ENCODE measurements at regions not wholly inside any gene's neighbourhood (a gene's known extent, or its start where the extent isn't known, plus 50 kb on each side); places are given as distances from the start of the nearest gene placed in this dataset.
"Not testable (repeated sequence)": the region's sequence is repeated elsewhere in the genome, so short reads cannot be mapped to it uniquely, and the experiment has no call there.

DNA sequence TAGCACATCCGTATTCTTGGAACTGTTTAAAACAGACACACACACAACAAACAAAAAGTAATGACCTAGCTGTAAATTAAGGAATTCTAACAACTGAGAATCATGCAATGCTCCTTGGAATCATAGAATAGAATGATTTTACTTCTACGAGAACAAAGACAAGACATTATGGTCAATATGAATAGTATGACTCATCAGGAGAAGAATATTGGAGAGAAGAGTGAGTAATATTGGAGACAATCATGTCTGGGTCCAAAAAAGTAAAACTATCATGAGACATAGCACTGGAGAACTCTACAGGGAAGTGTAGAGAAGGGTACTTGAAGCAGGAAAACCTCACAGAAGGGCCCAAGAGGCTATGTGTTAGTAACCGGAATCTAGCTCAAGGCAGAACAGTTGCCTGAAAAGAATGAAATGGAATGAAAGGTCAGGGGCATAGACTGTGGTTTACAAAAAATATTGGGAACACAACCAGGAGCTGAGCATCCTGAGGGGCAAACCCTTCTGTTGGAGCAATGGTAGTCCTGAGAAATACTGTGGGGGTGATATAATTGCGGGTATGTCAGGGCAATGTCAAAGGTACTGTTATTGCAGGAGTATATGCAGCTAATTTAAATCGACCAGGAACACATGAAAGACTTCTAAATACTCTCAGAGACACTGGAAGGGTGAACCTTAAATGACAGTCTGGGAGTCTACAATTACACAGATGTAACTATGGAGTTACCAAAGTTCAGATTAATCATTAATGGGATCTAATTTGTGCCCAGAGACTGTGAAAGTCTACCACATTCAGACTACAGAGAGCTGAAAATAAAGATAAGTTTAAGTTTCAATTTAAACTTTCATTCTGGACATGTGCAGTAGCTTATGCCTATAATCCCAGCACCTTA, 201.2 kb downstream of the BCHE start:
- no peak for DNase-seq (ENCODE audit: low spot score)

DNA sequence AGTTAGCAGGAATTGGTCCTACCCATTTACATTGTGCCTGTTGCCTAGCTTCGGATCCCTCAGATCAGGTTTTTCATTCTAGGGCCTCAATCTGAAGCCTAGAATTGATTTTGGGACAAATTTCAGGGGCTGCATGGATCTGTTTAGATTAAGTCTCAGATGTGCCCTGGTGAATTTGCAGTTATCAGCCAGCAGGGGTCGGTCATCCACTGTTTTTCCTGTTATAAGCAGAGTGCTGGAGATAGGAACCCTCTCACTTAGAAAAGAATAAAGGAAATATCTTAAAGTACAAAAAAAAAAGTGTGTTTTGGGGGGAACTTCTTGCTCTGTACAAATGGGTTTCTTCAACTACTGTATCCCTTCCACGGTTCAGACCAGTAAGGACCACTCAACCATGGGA, 212.5 kb downstream of the BCHE start:
- no peak for DNase-seq (ENCODE audit: low spot score)

DNA sequence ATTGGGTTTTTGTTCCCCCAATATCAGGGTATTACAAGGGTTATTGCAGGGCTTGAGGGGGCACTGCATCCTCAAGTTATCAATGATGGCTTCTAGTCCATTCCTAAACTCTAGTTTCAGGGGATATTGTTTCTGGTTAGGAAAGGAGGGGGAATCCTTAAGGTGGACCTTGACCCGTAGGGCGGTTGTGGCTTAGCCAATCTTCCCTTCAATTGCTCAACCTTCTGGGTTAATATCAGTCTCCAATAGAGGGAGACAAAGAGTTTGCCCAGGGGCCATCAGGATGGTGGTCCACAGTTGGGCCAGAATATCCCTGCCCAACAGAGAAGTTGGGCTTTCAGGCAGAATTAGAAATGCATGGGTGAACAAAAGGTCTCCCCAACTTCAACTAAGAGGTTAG, 214.9 kb downstream of the BCHE start:
- no peak for DNase-seq (ENCODE audit: low spot score)

DNA sequence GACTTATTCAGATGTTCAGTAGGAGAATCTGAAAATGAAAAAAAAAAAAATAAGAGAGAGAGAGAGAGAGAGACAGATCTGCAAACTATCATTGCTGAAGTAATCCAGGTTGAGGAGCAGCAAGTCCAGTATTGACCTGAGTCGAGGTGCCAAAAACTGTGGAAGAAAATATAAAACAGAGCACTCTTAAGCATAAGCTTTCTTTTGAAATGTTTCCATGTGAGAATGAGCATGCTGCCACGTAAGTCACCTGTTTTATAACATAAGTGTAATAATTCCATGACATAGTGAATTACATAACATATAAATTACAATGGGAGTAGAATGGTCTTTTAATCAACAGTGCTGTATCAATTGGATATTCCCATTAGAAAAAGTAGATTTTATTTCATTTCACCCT, 218.2 kb downstream of the BCHE start:
- DNase-seq (ENCODE audit: low spot score) = no peak

DNA sequence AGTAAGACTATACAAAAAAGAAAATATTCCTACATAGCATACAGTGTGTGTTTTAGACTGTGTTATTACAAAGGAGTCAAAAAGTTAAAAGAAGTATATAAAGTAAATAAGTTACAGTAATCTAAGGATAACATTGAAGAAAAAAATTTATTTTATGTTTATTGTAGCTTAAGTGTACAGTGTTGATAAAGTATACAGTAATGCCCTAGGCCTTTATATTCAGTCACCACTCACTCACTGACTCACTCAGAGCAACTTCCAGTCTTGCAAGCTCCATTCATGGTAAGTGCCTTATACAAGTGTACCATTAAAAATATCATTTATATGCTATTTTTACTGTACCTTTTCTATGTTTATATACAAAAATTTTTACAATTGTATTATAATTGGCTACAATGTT, 220.1 kb downstream of the BCHE start:
- no peak for DNase-seq (ENCODE audit: low spot score)

DNA sequence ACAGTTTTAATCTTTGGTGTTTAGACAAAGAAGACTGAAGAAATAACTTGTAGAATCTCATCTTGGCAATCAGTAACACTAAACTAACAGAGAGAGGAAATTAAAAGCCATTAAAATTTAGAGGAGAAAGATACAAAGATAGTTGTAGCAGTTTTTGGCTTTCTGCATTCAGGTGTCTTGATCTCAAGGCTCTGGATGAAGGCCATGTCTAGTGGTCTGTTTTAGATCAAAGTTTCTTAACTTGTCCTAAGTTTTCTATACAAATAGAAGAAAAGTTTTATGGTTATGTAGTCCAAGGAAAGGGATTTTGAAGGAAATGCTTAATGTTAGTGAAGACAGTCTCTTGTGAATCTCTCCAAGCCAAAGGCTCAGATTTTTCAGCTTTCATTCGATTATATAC, 222.9 kb downstream of the BCHE start:
- DNase-seq (ENCODE audit: low spot score) = no peak

DNA sequence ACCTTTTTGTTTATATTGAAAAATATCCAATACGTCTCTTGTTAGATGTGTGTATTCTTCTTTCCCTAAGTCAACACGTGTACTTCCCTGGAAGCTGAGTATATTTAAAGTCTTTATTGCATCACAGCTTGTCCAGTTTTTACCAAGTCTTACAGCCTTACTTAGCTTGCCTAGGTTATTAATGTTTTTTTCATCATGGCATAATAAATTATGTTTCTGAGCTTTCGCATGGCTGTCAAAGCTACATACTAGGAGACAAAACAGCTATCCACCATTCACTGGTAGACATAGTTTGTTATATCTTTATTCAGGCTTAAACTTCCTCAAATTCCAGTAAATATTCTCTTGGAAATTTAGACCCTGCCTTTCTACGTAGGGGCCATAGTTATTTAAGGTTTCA, 224.2 kb downstream of the BCHE start:
- no peak for DNase-seq (ENCODE audit: low spot score)

DNA sequence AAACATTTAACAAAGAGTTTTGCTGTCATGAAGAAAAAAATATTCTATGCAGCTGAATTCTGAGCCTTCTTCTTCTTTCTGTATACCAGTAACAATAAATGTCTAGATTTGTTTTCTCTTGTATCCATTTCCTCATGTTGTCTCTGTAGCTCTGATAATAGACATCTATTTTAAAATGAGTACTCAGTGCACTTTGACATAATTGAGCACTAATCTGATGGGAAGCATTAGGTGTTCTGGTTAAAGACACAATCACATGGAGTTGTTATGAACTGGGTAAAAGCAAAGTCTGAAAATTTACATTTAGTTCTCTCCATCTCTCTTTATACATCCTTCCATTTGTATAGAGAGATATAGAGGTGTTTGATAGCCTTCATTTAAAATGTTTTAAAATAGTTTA, 230.0 kb downstream of the BCHE start:
- no peak for DNase-seq (ENCODE audit: low spot score)

DNA sequence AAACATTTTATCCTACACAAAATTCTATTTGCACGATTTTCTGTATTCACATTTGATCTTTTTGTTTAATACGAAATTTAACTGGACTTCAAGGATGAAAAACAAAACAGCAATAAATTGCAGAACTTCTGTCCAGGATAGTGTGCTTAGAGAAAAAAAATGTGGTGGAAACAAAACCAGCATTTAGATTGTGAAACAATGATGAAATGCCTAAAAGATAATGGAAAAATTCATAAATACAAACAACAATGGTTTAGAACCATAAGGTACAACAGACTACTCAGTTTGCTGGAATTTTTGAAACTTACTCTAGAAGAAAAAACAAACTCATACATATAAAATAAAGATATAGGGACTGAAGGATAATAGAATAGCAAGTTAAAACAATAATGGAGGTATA, 234.0 kb downstream of the BCHE start:
- DNase-seq (ENCODE audit: low spot score) = no peak

DNA sequence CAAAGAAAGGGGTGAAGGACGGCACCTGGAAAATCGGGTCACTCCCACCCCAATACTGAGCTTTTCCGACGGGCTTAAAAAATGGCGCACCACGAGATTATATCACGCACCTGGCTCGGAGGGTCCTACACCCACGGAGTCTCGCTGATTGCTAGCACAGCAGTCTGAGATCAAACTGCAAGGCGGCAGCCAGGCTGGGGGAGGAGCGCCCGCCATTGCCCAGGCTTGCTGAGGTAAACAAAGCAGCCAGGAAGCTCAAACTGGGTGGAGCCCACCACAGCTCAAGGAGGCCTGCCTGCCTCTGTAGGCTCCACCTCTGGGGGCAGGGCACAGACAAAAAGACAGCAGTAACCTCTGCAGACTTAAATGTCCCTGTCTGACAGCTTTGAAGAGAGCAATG, 264.7 kb downstream of the BCHE start:
- DNase-seq (ENCODE audit: low spot score) = not testable (repeated sequence)

DNA sequence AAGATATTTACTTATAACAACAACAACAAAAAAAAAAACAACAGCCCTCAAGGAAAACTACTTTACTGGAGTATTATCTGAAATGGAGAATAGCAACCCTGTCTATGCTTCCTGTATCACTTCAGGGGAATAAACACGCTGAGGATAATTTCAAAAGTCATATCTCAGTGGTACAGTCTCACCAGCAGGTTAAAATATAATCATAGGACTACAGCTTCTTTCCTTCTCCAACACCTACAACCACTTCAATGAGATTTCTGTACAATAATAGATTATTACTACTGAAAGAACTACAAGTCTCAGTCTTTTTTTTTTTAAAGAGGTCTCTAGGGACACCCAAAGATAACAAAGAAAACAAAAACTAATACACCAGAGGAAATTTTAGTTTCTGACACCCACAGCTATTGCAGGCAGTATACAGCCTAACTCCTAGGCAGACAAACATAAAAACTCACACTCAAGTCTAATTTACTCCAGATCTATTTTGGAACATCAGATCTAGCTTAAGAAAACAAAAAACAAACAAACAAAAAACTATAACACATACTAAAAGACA, 268.2 kb downstream of the BCHE start:
- no peak for DNase-seq (ENCODE audit: low spot score)

DNA sequence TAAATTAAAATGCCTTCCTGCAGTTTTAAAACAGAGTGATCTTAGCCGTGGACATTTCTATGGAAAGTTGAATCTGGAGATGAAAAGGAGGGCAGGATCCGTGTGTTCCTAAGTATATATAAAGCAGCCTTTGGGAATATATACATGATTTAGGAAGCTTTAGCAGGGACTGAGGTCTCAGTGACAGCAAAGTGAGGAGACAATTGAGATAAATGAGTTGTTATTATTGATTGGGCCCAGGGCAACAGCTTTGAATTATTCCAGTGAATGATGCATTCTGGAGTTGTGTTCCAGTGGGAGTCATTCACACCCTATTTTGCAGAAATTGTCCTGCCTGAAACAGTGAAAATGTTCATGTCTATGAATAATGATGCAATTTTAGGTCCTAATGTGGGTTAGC, 281.4 kb downstream of the BCHE start:
- DNase-seq (ENCODE audit: low spot score) = no peak

DNA sequence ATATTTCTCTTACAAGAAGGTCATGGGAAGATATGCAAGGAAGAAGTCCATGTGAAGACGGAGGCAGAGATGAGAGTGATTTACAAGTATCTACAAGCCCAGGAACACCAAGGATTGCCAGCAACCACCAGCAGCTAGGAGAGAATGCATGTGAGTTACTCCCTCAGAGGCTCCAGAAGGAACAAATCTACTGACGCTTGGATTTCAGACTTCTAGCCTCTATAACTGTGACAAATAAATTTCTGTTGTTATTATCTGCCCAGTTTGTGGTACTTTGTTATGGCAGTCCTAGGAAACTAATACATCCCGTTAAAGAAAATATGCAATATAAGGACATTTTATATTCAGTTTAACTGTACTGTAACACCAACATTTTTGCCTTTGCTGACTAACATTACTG, 283.9 kb downstream of the BCHE start:
- no peak for DNase-seq (ENCODE audit: low spot score)

DNA sequence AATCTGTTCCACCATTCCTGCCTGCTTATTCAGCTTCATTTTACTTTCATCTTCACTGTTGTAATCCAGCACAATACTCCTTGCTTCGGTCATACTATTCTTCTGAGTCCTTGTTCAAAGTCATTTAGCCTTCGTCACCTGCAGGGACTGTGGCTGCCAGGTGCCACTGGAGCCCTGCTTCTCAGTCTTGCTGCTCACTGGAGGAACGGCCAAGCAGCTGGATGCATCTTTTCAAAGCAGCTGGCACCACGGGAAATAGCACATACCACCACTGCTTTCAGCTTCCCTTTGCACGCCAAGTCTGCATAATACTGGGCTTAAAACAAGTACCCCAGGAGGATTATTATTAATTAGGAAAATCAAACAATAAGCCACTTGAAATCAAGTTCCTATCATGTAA, 287.6 kb downstream of the BCHE start:
- DNase-seq (ENCODE audit: low spot score) = no peak

DNA sequence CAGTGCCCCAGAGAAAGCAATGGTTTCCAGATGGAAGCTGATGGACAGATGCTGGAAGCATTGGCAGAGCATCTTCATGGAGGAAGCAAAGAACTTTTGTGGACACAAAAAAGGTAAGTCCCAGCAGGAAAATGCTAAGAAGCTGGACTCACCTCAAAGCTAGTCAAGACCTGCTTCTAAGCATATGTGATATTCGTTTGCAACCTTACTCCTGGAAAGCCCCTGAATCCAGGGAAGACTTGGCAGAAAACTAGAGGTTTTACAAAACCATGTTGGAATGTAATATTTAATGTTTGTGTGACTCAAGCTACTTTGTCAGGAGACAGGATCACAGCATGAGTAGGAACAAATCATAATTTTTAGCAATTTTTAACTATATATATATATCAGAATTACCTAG, 288.2 kb downstream of the BCHE start:
- no peak for DNase-seq (ENCODE audit: low spot score)

DNA sequence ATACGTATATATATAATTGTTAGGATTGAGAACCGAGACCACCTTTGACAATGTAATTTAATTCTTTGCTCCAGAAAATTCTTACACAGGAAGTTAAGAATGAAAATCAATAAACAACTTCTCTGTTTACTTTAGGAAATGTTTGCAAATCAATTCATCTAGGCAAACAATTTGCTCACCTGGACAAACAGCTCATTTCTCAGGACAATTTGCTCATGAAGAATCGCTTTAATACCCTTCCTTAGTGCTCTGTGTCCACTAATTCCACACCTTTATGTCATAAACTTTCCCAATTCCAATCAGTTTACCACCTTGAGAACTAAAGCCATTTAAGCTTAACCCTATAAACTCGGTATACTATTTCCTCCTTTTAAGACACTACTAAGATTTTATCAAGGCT, 292.2 kb downstream of the BCHE start:
- DNase-seq (ENCODE audit: low spot score) = no peak

DNA sequence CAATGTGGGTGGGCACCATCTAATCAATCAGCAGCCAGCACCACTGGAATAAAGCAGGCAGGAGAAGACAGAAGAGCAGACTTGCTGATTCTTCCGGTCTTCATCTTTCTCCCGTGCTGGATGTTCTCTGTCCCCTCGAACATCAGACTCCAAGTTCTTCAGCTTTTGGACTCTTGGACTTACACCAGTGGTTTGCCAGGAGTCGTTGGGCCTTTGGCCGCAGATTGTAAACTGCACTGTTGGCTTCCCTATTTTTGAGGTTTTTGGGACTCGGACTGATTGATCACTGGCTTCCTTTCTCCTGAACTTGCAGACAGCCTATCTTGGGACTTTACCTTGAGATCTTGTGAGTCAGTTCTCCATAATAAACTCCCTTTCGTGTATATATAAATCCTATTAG, 292.8 kb downstream of the BCHE start:
- no peak for DNase-seq (ENCODE audit: low spot score)

DNA sequence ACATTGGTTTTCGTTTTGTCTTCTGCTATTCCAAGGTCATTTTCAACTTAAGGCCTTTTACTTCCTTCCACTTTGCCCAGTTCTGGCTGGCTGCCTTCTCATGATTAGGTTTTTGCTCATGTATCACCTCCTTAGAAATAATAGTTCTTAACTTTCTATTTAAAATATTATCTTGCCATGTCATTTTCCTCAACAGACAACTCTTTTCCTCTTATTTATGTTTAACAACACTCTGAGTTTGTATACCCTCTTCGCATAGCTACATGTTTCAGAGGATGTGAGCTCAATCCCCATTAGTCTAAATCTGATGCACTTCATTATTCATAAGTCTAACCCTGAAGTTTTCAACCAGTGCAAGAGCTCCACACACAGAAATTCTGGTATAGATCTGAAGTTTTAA, 299.1 kb downstream of the BCHE start:
- DNase-seq (ENCODE audit: low spot score) = no peak

DNA sequence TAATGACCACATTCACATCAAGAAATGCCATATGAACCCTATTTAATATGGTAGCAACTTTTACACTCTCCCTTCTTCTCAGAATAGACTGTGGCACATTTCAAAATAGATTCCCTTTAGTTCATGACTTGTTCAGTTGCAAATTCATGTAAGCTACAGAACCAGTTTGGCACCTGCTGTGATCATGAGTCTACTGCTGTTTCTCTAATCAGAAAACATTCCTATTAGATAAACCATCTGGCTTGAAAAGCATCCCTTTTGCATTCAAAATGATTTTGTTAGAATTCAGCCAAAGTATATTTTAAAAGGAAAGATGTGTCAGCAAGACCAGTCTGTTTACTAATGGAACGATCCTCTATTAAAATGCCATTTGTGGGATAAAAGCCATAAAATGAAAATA, 304.4 kb downstream of the BCHE start:
- peak; percentile 59 for DNase-seq (ENCODE audit: low spot score)

DNA sequence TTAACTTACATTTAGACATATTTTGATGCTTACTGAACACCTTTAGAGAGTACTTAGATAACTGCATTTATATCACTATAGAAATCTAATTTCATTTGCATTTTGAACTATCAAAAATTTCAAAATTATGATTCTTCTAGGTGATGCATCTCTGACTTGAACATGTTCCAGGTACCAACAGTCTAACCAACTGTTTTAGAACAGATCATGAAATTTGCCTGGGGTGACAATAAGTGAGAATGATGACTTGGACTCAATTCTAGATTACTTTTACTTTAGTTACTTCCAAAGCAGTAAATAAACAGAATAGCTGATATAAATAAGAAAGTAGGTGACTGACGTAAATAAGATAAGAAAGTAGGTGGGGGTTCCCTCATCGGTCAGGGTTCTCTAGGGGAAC, 307.8 kb downstream of the BCHE start:
- no peak for DNase-seq (ENCODE audit: low spot score)

DNA sequence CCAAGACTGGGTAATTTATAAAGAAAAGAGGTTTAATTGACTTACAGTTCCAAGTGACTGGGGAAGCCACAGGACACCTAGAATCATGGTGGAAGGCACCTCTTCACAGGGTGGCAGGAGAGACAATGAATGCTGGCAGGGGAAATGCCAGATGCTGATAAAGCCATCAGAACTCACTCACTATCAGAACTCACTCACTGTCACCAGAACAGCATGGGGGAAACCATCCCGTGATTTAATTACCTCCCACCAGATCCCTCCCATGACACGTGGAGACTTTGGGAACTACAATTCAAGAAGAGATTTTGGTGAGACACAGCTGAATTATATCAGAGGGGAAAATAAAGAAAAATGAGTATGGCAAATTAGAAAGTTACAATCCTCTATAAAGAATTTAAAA, 310.9 kb downstream of the BCHE start:
- DNase-seq (ENCODE audit: low spot score) = no peak

DNA sequence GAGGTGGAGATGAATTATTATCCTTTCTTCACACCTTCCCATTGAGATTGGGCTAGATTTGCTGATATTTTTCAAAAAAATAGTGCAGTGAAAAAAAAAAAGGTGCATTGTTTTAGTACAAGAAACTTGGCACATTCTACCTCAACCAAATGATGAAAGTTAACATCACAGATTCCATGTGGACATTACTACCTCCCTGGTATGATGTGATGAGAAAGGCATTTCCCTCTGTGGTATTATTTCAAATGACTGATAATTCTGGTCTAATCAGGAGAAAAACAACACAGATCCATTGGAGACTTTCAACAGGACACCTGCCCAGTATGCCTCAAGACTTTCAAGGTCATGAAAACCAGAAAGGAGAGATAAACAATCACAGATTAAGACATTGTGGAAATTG, 313.4 kb downstream of the BCHE start:
- no peak for DNase-seq (ENCODE audit: low spot score)

DNA sequence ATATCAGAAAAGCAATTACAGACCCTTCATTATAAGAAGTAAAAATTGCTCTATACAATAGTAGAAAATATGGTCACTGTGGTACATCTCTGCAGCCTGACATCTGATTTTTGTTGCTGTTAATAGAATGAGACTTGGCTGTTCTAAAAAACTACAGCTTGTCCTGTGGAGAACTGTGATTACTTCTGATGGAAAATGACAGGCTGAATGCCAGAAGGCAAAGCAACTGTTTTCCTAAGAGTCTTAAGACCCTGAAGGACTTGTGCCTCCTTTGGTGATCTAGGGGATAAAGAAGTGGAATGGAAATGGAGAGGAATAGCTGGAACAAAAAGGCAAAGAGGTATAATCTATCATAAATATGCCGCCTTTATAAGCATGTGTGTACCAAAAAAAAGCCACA, 314.8 kb downstream of the BCHE start:
- no peak for DNase-seq (ENCODE audit: low spot score)
